ENCODE measurements at regions not wholly inside any gene's neighbourhood (a gene's known extent, or its start where the extent isn't known, plus 50 kb on each side); places are given as distances from the start of the nearest gene placed in this dataset.

DNA sequence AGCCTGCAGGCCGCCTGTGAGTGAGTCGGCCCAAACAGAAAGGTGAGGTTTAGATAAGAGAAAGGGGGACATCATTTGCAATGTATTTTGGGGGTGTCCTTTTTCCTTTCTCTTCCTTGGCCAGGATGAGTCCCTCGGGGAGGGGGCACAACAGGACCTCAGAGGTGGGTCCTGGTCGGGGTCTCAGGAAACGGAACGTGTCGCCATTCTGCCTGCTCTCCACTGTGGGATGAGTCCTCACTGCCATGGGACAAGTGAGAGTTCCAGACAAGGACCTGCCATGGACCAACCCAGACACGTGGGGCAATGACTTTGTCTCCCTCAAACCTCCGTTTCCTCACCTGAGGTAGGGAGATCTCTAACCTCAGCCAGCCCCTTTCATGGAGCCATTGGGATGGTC is 67.9 kb upstream of the TAF1B start:
- TF ChIP-seq, protein P1, sequence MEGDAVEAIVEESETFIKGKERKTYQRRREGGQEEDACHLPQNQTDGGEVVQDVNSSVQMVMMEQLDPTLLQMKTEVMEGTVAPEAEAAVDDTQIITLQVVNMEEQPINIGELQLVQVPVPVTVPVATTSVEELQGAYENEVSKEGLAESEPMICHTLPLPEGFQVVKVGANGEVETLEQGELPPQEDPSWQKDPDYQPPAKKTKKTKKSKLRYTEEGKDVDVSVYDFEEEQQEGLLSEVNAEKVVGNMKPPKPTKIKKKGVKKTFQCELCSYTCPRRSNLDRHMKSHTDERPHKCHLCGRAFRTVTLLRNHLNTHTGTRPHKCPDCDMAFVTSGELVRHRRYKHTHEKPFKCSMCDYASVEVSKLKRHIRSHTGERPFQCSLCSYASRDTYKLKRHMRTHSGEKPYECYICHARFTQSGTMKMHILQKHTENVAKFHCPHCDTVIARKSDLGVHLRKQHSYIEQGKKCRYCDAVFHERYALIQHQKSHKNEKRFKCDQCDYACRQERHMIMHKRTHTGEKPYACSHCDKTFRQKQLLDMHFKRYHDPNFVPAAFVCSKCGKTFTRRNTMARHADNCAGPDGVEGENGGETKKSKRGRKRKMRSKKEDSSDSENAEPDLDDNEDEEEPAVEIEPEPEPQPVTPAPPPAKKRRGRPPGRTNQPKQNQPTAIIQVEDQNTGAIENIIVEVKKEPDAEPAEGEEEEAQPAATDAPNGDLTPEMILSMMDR (conservative IDR thresholded peaks at IDR 0.05; ENCODE audit: low read length) = no peak
- TF ChIP-seq EZH2phosphoT487 (IDR thresholded peaks at IDR 0.05; ENCODE audit: borderline replicate concordance) = no peak
